Dermis blood vessel endothelial cell (primary cell): ENCODE measurements at regions not wholly inside any gene's neighbourhood (a gene's known extent, or its start where the extent isn't known, plus 50 kb on each side); places are given as distances from the start of the nearest gene placed in this dataset.

Experiments
- DNase-seq: peaks from one replicate; pipeline ENCODE4 v3.0.0; 2010

- DNase-seq = peak; percentile 19
Observed at GRCh38 chr14:75333606-75334548, 55.2 kb downstream of the FOS start.

DNA sequence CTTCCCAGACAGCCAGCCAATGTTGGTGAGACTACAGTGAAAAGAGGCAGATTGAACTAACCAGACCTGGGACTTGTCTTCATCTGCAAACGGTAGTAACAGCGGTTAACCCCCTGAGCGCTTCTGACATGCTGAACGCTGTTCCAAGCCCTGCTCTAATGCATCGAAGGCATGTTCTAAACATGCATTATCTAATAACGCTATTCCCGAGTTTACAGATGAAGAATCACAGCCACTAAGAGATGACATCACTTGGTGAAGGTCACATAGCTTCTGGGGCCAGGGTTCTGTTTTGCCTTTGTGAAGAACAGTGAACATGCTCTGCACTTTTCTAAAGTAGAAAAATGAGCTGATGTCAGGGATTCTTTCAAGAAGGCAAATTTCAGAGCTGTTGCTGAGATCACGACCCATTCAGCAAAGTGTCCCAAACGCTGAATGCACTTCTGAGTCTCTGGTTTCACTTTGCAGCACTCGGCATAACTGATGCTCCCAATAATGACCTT, 56.0 kb downstream of the FOS start:
- DNase-seq = no peak

GRCh38 chr14:75335571-75335970, 56.9 kb downstream of the FOS start:
- no peak for DNase-seq

DNA sequence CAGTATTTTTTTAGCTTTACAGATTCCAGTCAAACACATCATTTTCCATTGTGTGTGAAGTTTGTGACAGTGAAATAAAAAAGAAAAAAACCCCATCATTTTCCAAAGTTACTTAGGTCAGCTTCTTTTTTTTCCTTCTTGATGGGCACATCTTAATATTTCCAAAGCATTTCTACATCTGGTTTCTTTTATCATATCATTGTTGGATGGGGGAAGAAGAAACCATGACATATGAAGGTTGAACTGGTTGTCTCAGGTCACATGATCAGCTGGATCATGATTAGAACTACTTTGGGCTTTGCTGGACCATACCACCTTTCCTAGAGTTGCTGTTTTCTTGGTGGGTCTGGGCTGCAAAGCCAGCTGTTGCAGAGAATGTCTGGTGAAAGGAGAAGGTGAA, 59.8 kb downstream of the FOS start:
- no peak for DNase-seq

DNA sequence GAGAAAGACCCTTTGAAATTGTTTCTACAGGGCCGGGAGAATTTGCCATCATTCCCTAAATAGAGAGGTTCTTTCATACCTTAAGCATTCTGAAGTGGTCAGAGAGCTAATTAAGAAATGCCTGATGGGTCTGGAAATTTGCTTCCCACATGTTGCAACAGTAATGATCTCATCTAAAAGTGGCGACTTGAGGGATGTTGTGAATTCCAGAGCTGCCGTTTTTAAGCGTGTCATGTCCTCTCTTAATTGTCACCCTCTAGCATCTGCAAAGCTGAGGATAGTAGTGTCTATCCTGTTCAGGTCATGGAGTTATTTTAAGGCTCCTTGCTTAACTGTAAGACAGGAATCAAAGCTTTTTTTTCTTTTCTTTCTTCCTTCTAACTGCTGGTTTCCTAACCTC, 60.4 kb downstream of the FOS start:
- DNase-seq = no peak

GRCh38 chr14:75340921-75341320, 62.3 kb downstream of the FOS start:
- peak; percentile 67 for DNase-seq

DNA sequence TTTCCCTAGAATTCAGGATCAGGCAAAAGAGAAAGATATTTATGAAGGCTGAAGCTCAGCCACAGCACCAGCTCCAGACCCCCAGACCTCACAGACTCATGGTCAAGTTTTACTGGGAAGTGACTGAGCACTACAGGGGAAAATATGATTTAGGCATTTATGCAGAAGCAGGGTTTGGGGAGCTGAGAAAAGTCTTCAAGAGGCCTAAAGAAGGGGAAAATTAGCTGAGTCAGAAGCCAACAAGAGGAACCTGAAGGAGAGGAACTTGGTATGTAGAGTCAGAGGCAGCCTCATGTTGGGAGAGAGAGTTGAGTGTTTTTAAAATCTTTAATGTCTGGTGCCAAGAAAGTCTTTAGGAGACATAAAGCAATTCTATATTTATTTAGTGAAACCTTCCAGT, 63.0 kb downstream of the FOS start:
- no peak for DNase-seq

GRCh38 chr14:75342762-75343599, 64.4 kb downstream of the FOS start:
- no peak for DNase-seq

- DNase-seq = no peak
Observed at GRCh38 chr14:75343911-75344310, 65.3 kb downstream of the FOS start.

DNA sequence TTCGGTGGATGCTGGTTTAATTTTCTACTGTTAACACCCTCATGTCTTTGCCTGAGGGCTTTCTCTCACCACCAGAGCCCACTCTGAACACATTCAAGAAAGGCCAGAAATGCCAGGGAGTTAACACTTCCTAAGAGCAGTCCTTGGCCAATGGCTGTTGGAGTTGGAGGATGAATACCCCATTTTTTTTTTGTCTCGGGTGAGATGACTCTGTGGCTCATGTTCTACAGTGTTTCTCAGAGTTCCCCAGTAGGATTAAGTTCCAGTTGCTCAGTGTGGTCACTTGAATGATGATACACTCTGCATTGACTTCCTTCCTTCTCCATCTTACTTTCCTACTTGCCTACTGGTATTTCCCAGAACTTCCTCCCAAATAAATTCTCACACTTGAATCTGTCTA, 65.8 kb downstream of the FOS start:
- no peak for DNase-seq

DNA sequence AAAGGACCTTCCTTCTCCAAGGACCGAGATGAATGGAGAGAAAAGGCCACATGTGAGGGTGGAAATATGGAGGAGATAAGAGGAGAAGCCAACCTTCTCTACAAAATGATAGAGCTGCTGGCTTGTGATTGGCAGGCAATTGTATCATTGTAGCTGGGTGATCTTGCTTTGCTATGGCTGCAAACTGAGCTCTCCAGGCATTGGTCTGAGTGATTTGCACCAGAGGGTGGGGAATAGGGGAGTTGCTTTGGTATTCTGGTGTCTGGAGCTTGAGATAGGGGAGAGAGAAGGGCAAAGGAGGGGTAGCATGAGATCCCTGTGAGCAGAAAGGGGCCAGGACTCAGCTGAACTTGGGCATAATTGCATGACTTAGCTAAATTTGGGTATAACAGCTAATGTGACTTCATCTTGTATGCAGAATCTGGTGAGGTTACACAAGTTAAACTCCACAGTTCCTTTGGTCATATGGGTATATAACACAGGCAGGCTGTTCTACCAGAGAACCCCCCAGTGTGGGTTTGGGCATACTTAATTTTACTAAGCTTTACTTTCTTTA, 72.0 kb downstream of the FOS start:
- DNase-seq = no peak

GRCh38 chr14:75359098-75359497, 68.7 kb upstream of the JDP2 start:
- no peak for DNase-seq

- no peak for DNase-seq
Observed at GRCh38 chr14:75361041-75361440, 66.8 kb upstream of the JDP2 start.

DNA sequence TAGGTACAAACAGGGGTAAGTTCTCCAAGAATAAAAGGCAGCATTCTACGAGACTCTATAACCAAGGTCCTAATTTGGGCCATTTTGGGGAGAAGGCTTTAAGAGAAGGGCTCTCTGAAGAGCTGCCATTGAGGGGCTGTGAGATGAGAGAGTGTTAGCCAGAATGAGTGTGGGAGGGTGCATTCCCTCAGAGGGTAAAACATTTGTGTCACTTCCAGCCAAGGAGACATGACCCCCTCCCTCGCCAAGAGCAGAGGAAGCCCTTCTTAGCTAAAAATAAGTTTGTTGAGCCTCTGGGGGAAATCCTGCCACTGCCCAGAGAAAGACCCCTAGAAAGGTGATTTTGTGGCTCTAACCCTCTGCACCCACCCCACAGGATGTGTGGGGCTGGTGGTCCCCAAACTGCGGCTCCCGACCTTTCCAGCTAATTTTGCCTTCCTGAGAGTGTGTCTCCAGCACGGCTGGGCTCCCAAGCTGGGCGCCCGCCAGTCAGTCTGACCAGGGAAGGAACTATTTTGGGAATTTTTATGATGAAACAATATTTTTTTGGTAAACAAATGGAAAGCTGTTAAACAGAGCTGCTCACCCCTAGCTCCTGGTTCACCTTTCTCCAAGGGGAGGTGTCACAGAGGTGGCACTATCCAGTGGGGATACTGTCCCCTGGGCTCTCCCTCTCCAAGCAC, 65.9 kb upstream of the JDP2 start:
- no peak for DNase-seq

- no peak for DNase-seq
Observed at GRCh38 chr14:75363130-75363529, 64.7 kb upstream of the JDP2 start.

- no peak for DNase-seq
Observed at GRCh38 chr14:75363570-75364227, 64.1 kb upstream of the JDP2 start.

DNA sequence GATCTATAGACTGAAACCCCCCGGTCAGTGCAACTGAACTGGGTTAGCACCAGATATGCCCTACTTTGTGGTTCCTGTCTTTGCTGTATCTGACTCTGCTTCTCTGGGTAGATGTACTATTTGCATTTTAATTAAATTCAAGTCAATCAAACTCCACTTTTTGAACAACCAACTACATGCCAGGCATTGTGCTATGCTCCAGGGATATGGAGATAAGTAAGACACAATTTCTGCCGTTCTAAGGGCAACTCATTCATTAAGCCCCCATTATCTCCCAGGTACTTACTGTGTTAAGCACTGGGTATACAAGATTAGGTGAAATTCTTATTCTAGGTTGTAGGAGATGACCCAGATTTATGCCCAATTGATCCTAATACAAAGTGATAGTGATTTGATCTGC, 62.7 kb upstream of the JDP2 start:
- no peak for DNase-seq

DNA sequence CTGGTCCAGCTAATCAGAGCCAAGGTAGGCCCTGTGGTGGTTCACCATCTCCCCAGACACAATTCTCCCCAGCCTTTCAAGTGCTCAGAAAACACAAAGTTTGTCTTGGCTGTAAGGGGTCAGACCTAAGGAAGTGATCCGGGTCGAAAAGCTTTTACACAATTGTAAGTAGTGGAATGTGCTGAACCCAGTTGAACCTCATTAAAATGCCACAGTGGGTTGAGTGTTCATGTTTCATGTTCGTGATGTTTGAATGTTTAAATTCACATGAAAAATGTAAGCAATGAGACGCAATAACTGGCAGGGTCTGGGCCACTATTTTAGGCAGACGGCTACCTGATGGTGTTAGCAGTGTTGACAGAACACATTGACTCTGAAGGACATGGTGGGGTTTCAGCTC, 60.9 kb upstream of the JDP2 start:
- no peak for DNase-seq

- DNase-seq = no peak
Observed at GRCh38 chr14:75368333-75368732, 59.5 kb upstream of the JDP2 start.

GRCh38 chr14:75369506-75369905, 58.3 kb upstream of the JDP2 start:
- no peak for DNase-seq

DNA sequence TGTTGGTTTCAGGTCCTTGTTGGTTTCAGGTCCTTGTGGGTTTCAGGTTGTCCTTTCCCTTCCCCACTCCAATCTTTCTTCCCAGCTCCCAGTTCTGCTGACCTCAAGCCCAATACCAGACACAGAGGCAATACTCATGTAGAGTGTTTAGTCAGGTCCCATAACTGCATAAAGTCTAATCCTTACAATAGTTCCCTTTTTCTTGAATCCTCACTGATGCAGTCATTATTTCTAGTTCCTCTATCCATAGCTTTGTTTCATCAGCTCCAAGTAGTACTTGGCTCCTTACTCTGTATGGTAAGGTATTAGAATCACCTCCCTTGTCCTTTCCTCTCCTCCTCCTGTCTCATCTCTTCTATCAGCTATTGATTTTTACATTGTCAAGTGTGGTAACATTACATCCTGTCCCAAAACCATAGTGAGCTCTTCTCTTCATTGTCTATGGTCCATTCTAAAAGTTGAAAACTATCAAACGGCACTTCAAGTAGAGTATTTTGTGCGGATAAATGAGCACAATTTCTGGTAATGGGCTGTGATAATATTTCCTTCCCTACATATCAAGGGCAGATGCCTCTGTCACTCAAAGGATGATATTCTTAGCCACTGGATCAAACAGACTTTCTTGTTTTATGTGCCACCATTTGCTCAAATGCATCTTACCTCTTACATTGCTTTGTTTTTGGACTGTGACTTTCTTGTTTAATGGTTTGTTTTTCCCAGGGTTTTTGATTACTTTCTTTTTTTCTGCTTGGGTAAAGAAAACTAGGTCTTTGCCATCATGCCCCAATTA, 57.2 kb upstream of the JDP2 start:
- DNase-seq = no peak
